Esophagus squamous epithelium (tissue), 4 donors: ENCODE measurements at regions not wholly inside any gene's neighbourhood (a gene's known extent, or its start where the extent isn't known, plus 50 kb on each side); places are given as distances from the start of the nearest gene placed in this dataset.

Experiments used
- CTCF ChIP-seq, 6 experiments: fragments of 450-650 bp in 4 of 6; fragments of 200-600 bp in 2 of 6; sonication (generic) in 2 of 6; IDR thresholded peaks; one replicate each; pipeline ENCODE4 v1.5.1; 2016 to 2019; ENCODE audit warnings: antibody characterized with exemption in 6 of 6, mild to moderate bottlenecking in 4 of 6, moderate library complexity in 4 of 6
- POLR2A ChIP-seq, 4 donors: fragments of 450-650 bp; IDR thresholded peaks; one replicate each; pipeline ENCODE4 v1.6.1; 2017; ENCODE audit warnings: antibody characterized with exemption in 4 of 4, mild to moderate bottlenecking in 4 of 4, moderate library complexity in 3 of 4

DNA sequence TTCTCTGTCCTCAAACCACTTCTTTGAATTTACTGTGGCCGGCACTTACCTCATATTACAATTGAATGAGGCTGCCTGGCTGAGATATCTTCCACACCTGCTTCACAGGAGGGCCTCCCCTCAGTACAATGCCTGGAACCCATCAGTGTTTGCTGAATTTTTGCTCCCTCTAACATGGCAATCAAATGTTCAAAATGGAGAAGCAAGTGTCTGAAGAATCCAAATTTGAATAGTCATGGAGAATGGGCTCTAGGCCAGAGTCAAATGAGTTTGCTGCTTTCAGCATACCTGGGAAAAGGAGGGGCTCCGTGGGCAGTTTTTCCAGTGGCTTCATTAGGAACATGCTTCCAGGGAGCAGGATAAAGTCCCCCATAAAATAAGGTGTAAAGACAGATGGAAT lies 564.8 kb downstream of the UTRN start:
- no peak for TF ChIP-seq POLR2A (IDR thresholded peaks at IDR 0.05)
- no peak for TF ChIP-seq CTCF (IDR thresholded peaks at IDR 0.05)
